GM06990 (cell line): ENCODE measurements at regions not wholly inside any gene's neighbourhood (a gene's known extent, or its start where the extent isn't known, plus 50 kb on each side); places are given as distances from the start of the nearest gene placed in this dataset.

ENCODE experiments used
- DNase-seq: peaks from one replicate; pipeline ENCODE4 v3.0.0-alpha.2; 2011; ENCODE audit not compliant: insufficient read length; ENCODE audit errors: extremely low read depth
- H3K27me3 ChIP-seq: replicated peaks from 2 replicates; pipeline ENCODE4 v1.6.0; 2011; ENCODE audit warnings: low read length; ENCODE audit not compliant: control insufficient read depth, insufficient read depth
- H3K36me3 ChIP-seq: 2 replicates; pipeline ENCODE4 v1.5.1; 2011; ENCODE audit warnings: low read length; ENCODE audit not compliant: control insufficient read depth, insufficient read depth
- H3K4me3 ChIP-seq: replicated peaks from 2 replicates; pipeline ENCODE4 v1.5.1; 2011; ENCODE audit warnings: low read depth, mild to moderate bottlenecking, control low read depth, low read length
- TF ChIP-seq, protein P1 (sequence below): IDR thresholded peaks from 2 replicates; pipeline ENCODE4 v1.5.1; 2011; ENCODE audit warnings: low read length, control low read depth, mild to moderate bottlenecking, inconsistent platforms; ENCODE audit not compliant: insufficient read depth, poor library complexity, severe bottlenecking

DNA sequence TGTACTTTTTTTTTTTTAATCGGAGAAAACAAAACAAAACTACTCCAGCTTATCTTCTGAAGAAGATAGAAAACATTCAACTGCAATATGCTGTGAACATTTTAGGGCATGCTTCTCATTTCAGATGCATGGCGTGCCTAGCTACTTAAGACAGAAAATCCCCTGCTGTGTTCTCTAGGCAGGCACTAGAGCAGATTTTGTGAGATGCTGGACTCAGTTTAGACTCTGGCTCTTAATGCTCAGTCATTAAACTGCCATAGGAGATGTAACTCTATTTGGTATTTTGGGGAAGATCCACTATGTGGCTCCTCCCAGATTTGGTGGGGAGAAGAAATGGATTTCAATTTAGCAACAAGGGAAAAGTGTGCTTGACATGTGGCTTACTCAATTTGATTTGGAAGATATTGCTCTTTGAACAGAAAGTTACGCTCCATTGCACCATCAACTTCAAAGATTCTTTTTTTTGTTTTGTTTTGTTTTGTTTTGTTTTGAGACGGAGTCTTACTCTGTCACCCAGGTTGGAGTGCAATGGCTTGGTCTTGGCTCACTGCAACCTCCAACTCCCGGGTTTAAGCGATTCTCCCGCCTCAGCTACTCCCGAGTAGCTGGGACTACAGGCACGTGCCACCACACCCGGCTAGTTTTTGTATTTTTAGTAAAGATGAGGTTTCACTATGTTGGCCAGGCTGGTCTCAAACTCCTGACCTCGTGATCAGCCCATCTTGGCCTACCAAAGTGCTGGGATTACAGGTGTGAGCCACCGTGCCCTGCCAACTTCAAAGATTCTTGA, 62.0 kb upstream of the LEKR1 start:
- Histone ChIP-seq H3K27me3 (no peaks in the 10 kb centered on the region), H3K4me3 (no peak overlapping the region), H3K36me3 (no peaks in the 10 kb centered on the region)
- TF ChIP-seq, protein P1, sequence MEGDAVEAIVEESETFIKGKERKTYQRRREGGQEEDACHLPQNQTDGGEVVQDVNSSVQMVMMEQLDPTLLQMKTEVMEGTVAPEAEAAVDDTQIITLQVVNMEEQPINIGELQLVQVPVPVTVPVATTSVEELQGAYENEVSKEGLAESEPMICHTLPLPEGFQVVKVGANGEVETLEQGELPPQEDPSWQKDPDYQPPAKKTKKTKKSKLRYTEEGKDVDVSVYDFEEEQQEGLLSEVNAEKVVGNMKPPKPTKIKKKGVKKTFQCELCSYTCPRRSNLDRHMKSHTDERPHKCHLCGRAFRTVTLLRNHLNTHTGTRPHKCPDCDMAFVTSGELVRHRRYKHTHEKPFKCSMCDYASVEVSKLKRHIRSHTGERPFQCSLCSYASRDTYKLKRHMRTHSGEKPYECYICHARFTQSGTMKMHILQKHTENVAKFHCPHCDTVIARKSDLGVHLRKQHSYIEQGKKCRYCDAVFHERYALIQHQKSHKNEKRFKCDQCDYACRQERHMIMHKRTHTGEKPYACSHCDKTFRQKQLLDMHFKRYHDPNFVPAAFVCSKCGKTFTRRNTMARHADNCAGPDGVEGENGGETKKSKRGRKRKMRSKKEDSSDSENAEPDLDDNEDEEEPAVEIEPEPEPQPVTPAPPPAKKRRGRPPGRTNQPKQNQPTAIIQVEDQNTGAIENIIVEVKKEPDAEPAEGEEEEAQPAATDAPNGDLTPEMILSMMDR: no peak
- no peak for DNase-seq

- Histone ChIP-seq H3K27me3 (no peaks in the 10 kb centered on the region), H3K4me3 (no peak overlapping the region), H3K36me3 (no peaks in the 10 kb centered on the region)
- no peak for DNase-seq
- TF ChIP-seq, protein P1: no peak
Measured at GRCh38 chr3:156764751-156765150, 61.4 kb upstream of the LEKR1 start.

DNA sequence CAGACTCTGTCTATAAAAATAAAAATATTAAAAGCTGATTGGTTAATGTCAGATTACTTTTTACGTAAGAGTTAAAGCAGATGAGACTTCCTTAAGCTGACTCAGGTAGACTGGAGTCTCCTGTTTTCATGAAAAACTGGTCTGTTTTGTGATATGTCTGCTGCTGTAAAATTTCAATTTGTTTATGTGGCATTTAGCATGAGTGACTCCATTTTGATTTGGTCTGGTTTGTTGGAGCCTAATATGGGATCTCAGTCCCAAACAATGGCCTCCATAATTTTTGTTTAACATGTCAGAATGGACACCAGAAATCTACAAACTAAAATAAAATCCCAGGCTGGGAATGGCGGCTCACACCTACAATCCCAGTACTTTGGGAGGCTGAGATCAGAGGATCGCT, 57.8 kb upstream of the LEKR1 start:
- no peaks in the 10 kb centered on the region for H3K36me3 ChIP-seq
- H3K27me3 ChIP-seq: no peaks in the 10 kb centered on the region
- H3K4me3 ChIP-seq: no peak overlapping the region
- TF ChIP-seq, protein P1: no peak
- no peak for DNase-seq

DNA sequence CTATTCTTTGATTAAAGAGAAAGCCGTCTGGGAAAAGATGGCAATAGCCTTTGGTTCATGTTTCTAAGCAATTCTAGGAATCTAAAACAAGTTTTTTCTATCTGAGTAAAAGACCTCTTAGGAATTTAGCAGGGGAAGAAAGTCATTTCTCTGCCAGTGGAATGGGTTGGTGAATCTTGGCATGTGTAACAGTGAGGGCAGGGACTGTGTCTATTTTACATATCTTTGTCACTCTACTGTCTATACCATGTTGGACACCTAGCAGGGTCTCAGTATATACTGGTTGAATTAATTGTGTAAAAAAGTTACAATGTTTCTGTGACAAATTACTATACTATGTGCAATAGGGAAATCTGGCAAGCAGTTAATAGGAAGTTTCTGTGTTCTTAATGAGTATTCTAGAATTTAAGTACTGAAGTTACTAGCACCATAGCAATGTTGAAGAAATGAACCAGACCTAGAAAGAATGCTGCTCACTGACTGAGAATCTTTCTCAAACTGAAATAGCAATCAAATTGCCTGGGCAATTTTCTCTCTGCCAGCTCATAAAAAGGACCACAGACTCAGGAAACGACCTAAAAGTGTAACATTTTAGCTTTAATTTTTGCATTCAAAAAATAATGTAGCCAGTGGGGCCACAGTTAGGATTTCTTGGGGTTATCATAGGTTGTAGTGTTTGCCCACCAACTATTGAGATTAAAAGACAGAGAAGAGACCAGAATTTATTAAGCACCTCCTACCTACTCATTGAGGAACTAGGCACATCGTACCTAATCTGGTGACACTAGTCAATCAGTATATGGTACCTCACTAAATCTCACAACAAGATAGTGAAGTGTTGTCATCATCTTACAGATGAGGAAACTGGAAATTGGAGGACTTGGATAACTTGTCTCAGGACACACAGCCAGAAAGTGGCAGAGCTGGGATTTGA, 56.2 kb upstream of the LEKR1 start:
- H3K4me3 ChIP-seq: no peak overlapping the region
- TF ChIP-seq, protein P1: no peak
- no peaks in the 10 kb centered on the region for H3K27me3 ChIP-seq
- no peaks in the 10 kb centered on the region for H3K36me3 ChIP-seq
- no peak for DNase-seq

GRCh38 chr3:156770699-156771414, 55.3 kb upstream of the LEKR1 start:
- DNase-seq: no peak
- TF ChIP-seq, protein P1: no peak
- Histone ChIP-seq H3K36me3 (no peaks in the 10 kb centered on the region), H3K27me3 (no peaks in the 10 kb centered on the region), H3K4me3 (no peak overlapping the region)
